ENCODE measurements at regions not wholly inside any gene's neighbourhood (a gene's known extent, or its start where the extent isn't known, plus 50 kb on each side); places are given as distances from the start of the nearest gene placed in this dataset.

DNA sequence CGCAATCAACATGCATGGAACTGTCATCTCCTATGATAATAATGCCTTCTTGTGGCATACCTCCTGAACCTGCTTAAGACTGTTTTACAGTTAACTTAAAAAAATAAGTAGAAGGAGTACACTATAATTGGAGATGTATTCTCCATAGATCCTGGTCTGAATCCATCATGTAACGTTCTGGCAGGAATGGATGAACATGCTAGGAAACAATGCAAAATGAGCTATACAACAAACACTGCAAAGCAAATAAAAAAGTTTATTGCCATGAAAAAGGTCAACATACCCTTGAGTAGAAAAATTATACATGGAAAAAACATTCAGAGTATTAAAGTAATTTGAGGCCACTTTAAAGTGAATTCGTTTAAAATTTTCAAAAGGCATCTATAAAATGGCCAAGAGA, 71.5 kb upstream of the SCN7A start:
- no peaks in the 10 kb centered on the region for H3K9me3 ChIP-seq (replicated peaks; ENCODE audit: control insufficient read depth, insufficient read depth, low read depth, low read length)
- 17% methylated on average over 3 of the region's 3 CpGs for WGBS (ENCODE audit: insufficient coverage, low coverage, missing lambda C conversion rate)

More for the DNA sequence above, 71.5 kb upstream of the SCN7A start:
- CTCF ChIA-PET (ENCODE audit: low intra/inter-chr PET ratio): no interaction called here
- no peaks in the 10 kb centered on the region for H3K9me1 ChIP-seq (ENCODE audit: control insufficient read depth, insufficient read depth, low read length)
- DNase-seq (ENCODE audit: extremely low read depth in 1 of 4, low spot score in 3 of 4) (no peak), ATAC-seq (no peak), FAIRE-seq (no peak)
- no peak overlapping the region for H3K4me3 ChIP-seq
- BruUV-seq (replicated peaks): no TSS peak
- no peak overlapping the region for H3K27ac ChIP-seq (ENCODE audit: extremely low read depth, low read depth, low read length)
- H2AFZ ChIP-seq (ENCODE audit: low read depth, low read length): no peak overlapping the region
- H3K36me3 ChIP-seq (ENCODE audit: control insufficient read depth, insufficient read depth, low read length): no peaks in the 10 kb centered on the region
- in situ Hi-C loops (cut with MboI) (no loop called here), intact Hi-C loops (cut with micrococcal nuclease) (no loop called here)
- no peaks in the 10 kb centered on the region for H3K79me2 ChIP-seq (ENCODE audit: control insufficient read depth, insufficient read depth, low read length)
- H3K27me3 ChIP-seq (ENCODE audit: control insufficient read depth in 2 of 2, insufficient read depth in 2 of 2, low read length in 2 of 2): no peaks in the 10 kb centered on the region
- H4K20me1 ChIP-seq (replicated peaks; ENCODE audit: control insufficient read depth, insufficient read depth, low read length): no peaks in the 10 kb centered on the region
- H3K4me2 ChIP-seq (ENCODE audit: insufficient read depth, low read length): no peak overlapping the region
- no peak overlapping the region for H3K9ac ChIP-seq (ENCODE audit: insufficient read depth in 1 of 2, low read depth in 2 of 2, low read length in 2 of 2)
- H3K4me1 ChIP-seq (replicated peaks in 1 of 2; ENCODE audit: control insufficient read depth in 2 of 2, insufficient read depth in 2 of 2, low read length in 2 of 2): no peaks in the 10 kb centered on the region
- POLR2A ChIA-PET: no interaction called here
- TF ChIP-seq FOXK1 (CRISPR knock-in tag; IDR thresholded peaks at IDR 0.05; ENCODE audit: borderline replicate concordance) (no peak), RHOXF2B (CRISPR knock-in tag; conservative IDR thresholded peaks at IDR 0.05) (no peak), ZNF121 (CRISPR knock-in tag; conservative IDR thresholded peaks at IDR 0.05) (no peak), MEIS2 (IDR thresholded peaks at IDR 0.05; ENCODE audit: partially characterized antibody) (no peak), EP400 (IDR thresholded peaks at IDR 0.05) (no peak), PPARD (CRISPR knock-in tag; IDR thresholded peaks at IDR 0.05) (no peak), FOXO4 (CRISPR knock-in tag; IDR thresholded peaks at IDR 0.05) (no peak), TSC22D4 (tag; IDR thresholded peaks at IDR 0.05) (no peak), HLTF (IDR thresholded peaks at IDR 0.05) (no peak), ZNF76 (CRISPR knock-in tag; IDR thresholded peaks at IDR 0.05; ENCODE audit: borderline replicate concordance) (no peak), BRCA1 (IDR thresholded peaks at IDR 0.05) (no peak), BRCA1 (CRISPR knock-in tag; IDR thresholded peaks at IDR 0.05) (no peak)

All from K562 (cell line).